GM13977 (cell line): ENCODE measurements at regions not wholly inside any gene's neighbourhood (a gene's known extent, or its start where the extent isn't known, plus 50 kb on each side); places are given as distances from the start of the nearest gene placed in this dataset.

Source experiments
- DNase-seq: peaks from one replicate; pipeline ENCODE4 v3.0.0; 2012; ENCODE audit warnings: low spot score
- CTCF ChIP-seq: IDR thresholded peaks from 2 replicates; pipeline ENCODE4 v1.5.1; 2012; ENCODE audit warnings: mild to moderate bottlenecking, control low read depth; ENCODE audit not compliant: insufficient read depth; ENCODE audit errors: extremely low read depth, missing control alignments
- in situ Hi-C: fragments of 300-500 bp; cut with MboI; formaldehyde crosslinking; loops from one replicate; pipeline ENCODE4 v1.12.0; 2022; ENCODE audit warnings: low sequenced_read_pairs, low pct_unique_long_range_greater_than_20kb, mixed read lengths, inconsistent platforms; ENCODE audit not compliant: unreplicated experiment

- in situ Hi-C loops: no loop called here
- no peak for DNase-seq
- no peak for TF ChIP-seq CTCF
Observed at GRCh38 chr17:54521137-54521536, 379.5 kb upstream of the TOM1L1 start.

DNA sequence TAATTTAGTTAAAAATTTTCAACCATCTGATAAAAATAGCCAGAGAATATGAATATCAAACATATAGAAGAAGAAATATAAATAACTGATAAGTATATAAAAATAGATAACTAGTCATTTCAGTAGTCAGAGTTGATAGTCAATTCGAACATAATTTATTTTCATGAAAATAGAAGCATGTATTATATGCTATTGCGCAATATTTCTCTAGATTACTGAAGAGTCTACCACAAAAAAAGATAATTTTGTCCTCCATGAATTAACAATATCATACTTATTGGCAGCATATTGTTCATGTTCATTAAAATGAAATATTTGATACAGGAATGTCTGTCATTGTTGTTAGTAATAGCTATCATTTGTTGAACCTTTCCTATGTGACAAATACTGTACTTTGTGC, 376.2 kb upstream of the TOM1L1 start:
- in situ Hi-C loops: no loop called here
- no peak for TF ChIP-seq CTCF
- DNase-seq: no peak

- in situ Hi-C loops: no loop called here
- no peak for TF ChIP-seq CTCF
Observed at GRCh38 chr17:54527941-54528340, 372.7 kb upstream of the TOM1L1 start.

GRCh38 chr17:54530398-54530797, 370.3 kb upstream of the TOM1L1 start:
- no peak for DNase-seq
- TF ChIP-seq CTCF: no peak
- in situ Hi-C loops: no loop called here

More at GRCh38 chr17:54527941-54528340, 372.7 kb upstream of the TOM1L1 start:
- DNase-seq: no peak

DNA sequence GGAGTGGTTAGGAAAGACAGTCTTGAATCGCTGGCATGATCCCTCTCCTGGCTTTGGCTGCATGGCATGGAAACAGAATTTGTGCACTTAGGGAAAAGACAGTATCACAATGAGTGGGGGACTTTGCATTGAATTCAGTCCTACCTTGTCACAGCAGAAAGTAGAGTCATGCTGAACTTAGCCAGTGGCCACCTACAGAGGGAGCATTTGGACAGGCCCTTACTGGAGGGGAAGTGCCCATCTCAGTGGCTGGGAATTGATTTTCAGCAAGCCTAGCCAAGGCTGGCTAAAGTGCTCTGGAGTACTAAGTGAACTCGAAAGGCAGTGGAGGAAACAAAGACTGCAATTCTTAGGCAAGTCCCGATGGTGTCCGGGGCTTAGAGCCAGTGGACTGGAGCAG, 364.3 kb upstream of the TOM1L1 start:
- no peak for TF ChIP-seq CTCF
- in situ Hi-C loops: no loop called here
- no peak for DNase-seq

GRCh38 chr17:54537656-54538055, 363.0 kb upstream of the TOM1L1 start:
- no peak for TF ChIP-seq CTCF
- in situ Hi-C loops: no loop called here
- DNase-seq: no peak

DNA sequence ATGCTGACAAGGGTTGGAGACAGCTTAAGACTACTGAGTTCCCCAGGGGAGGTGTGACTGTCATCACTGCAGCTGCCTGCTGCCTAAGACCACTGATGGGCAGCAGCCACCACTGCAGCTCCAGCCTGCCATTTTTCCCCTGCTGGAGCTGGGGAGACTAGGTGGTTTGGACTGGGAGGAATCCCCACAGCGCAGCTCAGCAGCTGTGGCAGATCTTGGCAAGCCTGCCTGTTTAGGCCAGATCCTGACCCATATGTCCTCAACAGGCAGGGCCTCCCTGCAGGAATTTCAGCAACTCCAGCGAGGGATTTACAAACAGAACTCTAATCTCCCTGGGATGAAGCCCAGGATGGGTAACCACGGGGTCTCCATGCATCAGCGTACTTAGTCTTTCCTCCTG, 356.4 kb upstream of the TOM1L1 start:
- in situ Hi-C loops: no loop called here
- TF ChIP-seq CTCF: no peak
- no peak for DNase-seq
